Keratinocyte (primary cell): ENCODE measurements at regions not wholly inside any gene's neighbourhood (a gene's known extent, or its start where the extent isn't known, plus 50 kb on each side); places are given as distances from the start of the nearest gene placed in this dataset.
"Not testable (repeated sequence)": the region's sequence is repeated elsewhere in the genome, so short reads cannot be mapped to it uniquely, and the experiment has no call there.

Experiments used
- DNase-seq: peaks from one replicate; pipeline ENCODE4 v3.0.0-alpha.2; 2011; ENCODE audit warnings: low read depth, missing footprints, low spot score
- FAIRE-seq: peaks from 2 replicates; lab custom pipeline; 2011; peaks lifted over from hg19 to GRCh38; lab: Jason Lieb, UNC
- H2AFZ ChIP-seq: 2 replicates; pipeline ENCODE4 v1.6.0; 2012; ENCODE audit warnings: low read length, control low read depth, inconsistent platforms; ENCODE audit not compliant: control insufficient read depth
- H3K27ac ChIP-seq: 2 replicates; pipeline ENCODE4 v1.5.1; 2011; ENCODE audit warnings: low read length; ENCODE audit not compliant: control insufficient read depth, insufficient read depth
- H3K27me3 ChIP-seq: 3 replicates; pipeline ENCODE4 v1.6.0; 2011; ENCODE audit warnings: low read length; ENCODE audit not compliant: control insufficient read depth, insufficient read depth; ENCODE audit errors: extremely low read depth
- H3K36me3 ChIP-seq, 2 experiments: 2 replicates in 1 of 2; 3 replicates in 1 of 2; pipeline ENCODE4 v1.5.1; 2011; ENCODE audit warnings: low read length in 2 of 2, mild to moderate bottlenecking in 1 of 2; ENCODE audit not compliant: control insufficient read depth in 2 of 2, insufficient read depth in 2 of 2; ENCODE audit errors: extremely low read depth in 1 of 2
- H3K4me1 ChIP-seq: 3 replicates; pipeline ENCODE4 v1.5.1; 2011; ENCODE audit warnings: low read length; ENCODE audit not compliant: control insufficient read depth, insufficient read depth; ENCODE audit errors: extremely low read depth
- H3K4me2 ChIP-seq: 3 replicates; pipeline ENCODE4 v1.6.0; 2011; ENCODE audit warnings: low read depth, low read length; ENCODE audit not compliant: control insufficient read depth, insufficient read depth; ENCODE audit errors: extremely low read depth
- H3K4me3 ChIP-seq, 3 experiments: fragments of 200-600 bp in 1 of 3; sonication (generic) in 1 of 3; 2 replicates in 2 of 3; 3 replicates in 1 of 3; pipeline ENCODE4 v1.5.1; 2011 to 2016; ENCODE audit warnings: low read length in 3 of 3, mild to moderate bottlenecking in 3 of 3, control low read depth in 2 of 3, inconsistent platforms in 1 of 3, low read depth in 1 of 3, mixed read lengths in 1 of 3, mixed run types in 1 of 3, moderate library complexity in 1 of 3; ENCODE audit not compliant: control insufficient read depth in 2 of 3, insufficient read depth in 2 of 3; ENCODE audit errors: extremely low read depth in 1 of 3
- H3K79me2 ChIP-seq: 2 replicates; pipeline ENCODE4 v1.6.0; 2012; ENCODE audit warnings: low read length; ENCODE audit not compliant: control insufficient read depth, insufficient read depth
- H3K9ac ChIP-seq: 3 replicates; pipeline ENCODE4 v1.6.0; 2011; ENCODE audit warnings: low read length; ENCODE audit not compliant: control insufficient read depth, insufficient read depth; ENCODE audit errors: extremely low read depth
- H3K9me1 ChIP-seq: 3 replicates; pipeline ENCODE4 v1.6.0; 2011; ENCODE audit warnings: low read length; ENCODE audit not compliant: control insufficient read depth, insufficient read depth; ENCODE audit errors: extremely low read depth
- H3K9me3 ChIP-seq: 2 replicates; pipeline ENCODE4 v1.5.1; 2012; ENCODE audit warnings: low read depth, low read length; ENCODE audit not compliant: control insufficient read depth
- H4K20me1 ChIP-seq: 3 replicates; pipeline ENCODE4 v1.6.0; 2011; ENCODE audit warnings: low read length; ENCODE audit not compliant: control insufficient read depth, insufficient read depth; ENCODE audit errors: extremely low read depth
- EZH2 ChIP-seq: IDR thresholded peaks from one replicate; pipeline ENCODE4 v1.6.1; 2012; ENCODE audit warnings: inconsistent platforms, mild to moderate bottlenecking, low read length, moderate library complexity
- dilution Hi-C: fragments of 300-500 bp; cut with MboI; formaldehyde crosslinking; loops from one replicate; pipeline ENCODE4 v1.7.0; 2020; ENCODE audit warnings: low sequenced_read_pairs; ENCODE audit not compliant: extremely low pct_ligation_motif_present
- TF ChIP-seq, protein P1 (sequence below), 3 experiments: IDR thresholded peaks in 1 of 3; conservative IDR thresholded peaks in 1 of 3; optimal IDR thresholded peaks in 1 of 3; 2 replicates in 2 of 3; 3 replicates in 1 of 3; pipeline versions ENCODE3 to v1.5.1; 2011; ENCODE audit warnings: low read length in 3 of 3, mild to moderate bottlenecking in 3 of 3, moderate library complexity in 2 of 3, control low read depth in 1 of 3, inconsistent platforms in 1 of 3; ENCODE audit not compliant: insufficient read depth in 2 of 3; ENCODE audit errors: extremely low read depth in 1 of 3

DNA sequence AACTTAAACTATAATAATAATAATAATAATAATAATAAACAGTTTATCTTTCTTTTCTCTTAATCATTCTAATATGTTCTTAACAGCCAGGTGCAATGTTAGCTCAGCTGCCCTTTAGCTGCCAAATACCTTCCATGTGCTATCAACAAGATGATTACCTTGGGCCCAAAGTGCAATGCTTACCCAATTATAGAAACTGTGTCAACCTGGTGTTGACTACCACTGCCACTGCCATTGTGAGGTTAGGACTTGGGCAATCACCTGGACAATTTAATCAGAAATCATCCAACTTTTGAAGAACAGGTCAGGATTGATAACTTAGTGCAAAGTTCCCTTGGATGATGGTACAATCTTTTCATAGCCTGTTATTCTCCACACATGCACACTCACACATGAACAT is 371.8 kb upstream of the SALL1 start:
- Histone ChIP-seq H3K27ac (no peak overlapping the region), H3K79me2 (no peaks in the 10 kb centered on the region), H3K27me3 (no peaks in the 10 kb centered on the region), H3K4me2 (no peak overlapping the region), H3K4me3 (no peak overlapping the region), H3K9me1 (no peaks in the 10 kb centered on the region), H4K20me1 (no peaks in the 10 kb centered on the region), H3K4me1 (no peaks in the 10 kb centered on the region), H3K9ac (no peak overlapping the region), H2AFZ (no peak overlapping the region), H3K36me3 (no peaks in the 10 kb centered on the region), H3K9me3 (no peaks in the 10 kb centered on the region)
- dilution Hi-C loops: no loop called here
- TF ChIP-seq, protein P1, sequence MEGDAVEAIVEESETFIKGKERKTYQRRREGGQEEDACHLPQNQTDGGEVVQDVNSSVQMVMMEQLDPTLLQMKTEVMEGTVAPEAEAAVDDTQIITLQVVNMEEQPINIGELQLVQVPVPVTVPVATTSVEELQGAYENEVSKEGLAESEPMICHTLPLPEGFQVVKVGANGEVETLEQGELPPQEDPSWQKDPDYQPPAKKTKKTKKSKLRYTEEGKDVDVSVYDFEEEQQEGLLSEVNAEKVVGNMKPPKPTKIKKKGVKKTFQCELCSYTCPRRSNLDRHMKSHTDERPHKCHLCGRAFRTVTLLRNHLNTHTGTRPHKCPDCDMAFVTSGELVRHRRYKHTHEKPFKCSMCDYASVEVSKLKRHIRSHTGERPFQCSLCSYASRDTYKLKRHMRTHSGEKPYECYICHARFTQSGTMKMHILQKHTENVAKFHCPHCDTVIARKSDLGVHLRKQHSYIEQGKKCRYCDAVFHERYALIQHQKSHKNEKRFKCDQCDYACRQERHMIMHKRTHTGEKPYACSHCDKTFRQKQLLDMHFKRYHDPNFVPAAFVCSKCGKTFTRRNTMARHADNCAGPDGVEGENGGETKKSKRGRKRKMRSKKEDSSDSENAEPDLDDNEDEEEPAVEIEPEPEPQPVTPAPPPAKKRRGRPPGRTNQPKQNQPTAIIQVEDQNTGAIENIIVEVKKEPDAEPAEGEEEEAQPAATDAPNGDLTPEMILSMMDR (optimal IDR thresholded peaks at IDR 0.05 in 1 of 3, IDR thresholded peaks at IDR 0.05 in 1 of 3, conservative IDR thresholded peaks at IDR 0.05 in 1 of 3; ENCODE audit: extremely low read depth in 1 of 3, insufficient read depth in 2 of 3, low read length in 3 of 3): no peak
- no peak for TF ChIP-seq EZH2
- DNase-seq (no peak), FAIRE-seq (no peak)

DNA sequence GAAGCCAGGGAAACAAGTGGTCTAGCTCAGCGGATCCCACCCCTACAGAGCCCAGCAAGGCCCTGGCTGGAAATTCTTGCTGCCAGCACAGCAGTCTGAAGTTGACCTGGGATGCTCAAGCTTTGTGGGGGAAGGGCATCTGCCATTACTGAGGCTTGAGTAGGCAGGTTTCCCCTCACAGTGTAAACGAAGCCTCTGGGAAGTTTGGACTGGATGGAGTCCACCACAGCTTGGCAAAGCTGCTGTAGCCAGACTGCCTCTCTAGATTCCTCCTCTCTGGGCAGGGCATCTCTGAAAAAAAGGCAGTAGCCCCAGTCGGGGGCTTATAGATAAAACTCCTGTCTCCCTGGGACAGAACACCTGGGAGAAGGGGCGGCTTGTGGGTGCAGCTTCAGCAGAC is 365.9 kb upstream of the SALL1 start:
- H3K9me3 ChIP-seq, H3K27me3 ChIP-seq, DNase-seq, H3K9ac ChIP-seq, H4K20me1 ChIP-seq, H3K36me3 ChIP-seq, H3K79me2 ChIP-seq, H3K4me1 ChIP-seq, FAIRE-seq, H3K4me2 ChIP-seq, H3K9me1 ChIP-seq, H3K27ac ChIP-seq, dilution Hi-C loops, H3K4me3 ChIP-seq, H2AFZ ChIP-seq: not testable (repeated sequence)

GRCh38 chr16:51510416-51510815 is 359.3 kb upstream of the SALL1 start:
- dilution Hi-C loops: no loop called here
- Histone ChIP-seq H3K27ac (no peak overlapping the region), H3K4me2 (no peak overlapping the region), H3K9me3 (no peaks in the 10 kb centered on the region), H3K79me2 (no peaks in the 10 kb centered on the region), H3K9ac (no peak overlapping the region), H3K36me3 (no peaks in the 10 kb centered on the region), H3K4me1 (no peaks in the 10 kb centered on the region), H2AFZ (no peak overlapping the region), H3K9me1 (no peaks in the 10 kb centered on the region), H4K20me1 (no peaks in the 10 kb centered on the region), H3K4me3 (no peak overlapping the region), H3K27me3 (no peaks in the 10 kb centered on the region)
- TF ChIP-seq, protein P1 (optimal IDR thresholded peaks at IDR 0.05 in 1 of 3, IDR thresholded peaks at IDR 0.05 in 1 of 3, conservative IDR thresholded peaks at IDR 0.05 in 1 of 3; ENCODE audit: extremely low read depth in 1 of 3, insufficient read depth in 2 of 3, low read length in 3 of 3): no peak
- no peak for TF ChIP-seq EZH2
- FAIRE-seq (no peak), DNase-seq (no peak)
